Ishikawa (cell line): ENCODE measurements at regions not wholly inside any gene's neighbourhood (a gene's known extent, or its start where the extent isn't known, plus 50 kb on each side); places are given as distances from the start of the nearest gene placed in this dataset.

ENCODE experiments used
- CEBPB ChIP-seq: IDR thresholded peaks from 2 replicates; pipeline ENCODE4 v1.6.1; 2012
- CREB1 ChIP-seq: IDR thresholded peaks from 2 replicates; pipeline ENCODE4 v1.6.1; 2012; ENCODE audit warnings: low read depth
- EGR1 ChIP-seq: IDR thresholded peaks from 2 replicates; pipeline ENCODE4 v1.6.1; 2012
- EP300 ChIP-seq: IDR thresholded peaks from 2 replicates; pipeline ENCODE4 v1.6.1; 2012; ENCODE audit warnings: borderline replicate concordance
- FOXM1 ChIP-seq: IDR thresholded peaks from 2 replicates; pipeline ENCODE4 v1.6.1; 2012; ENCODE audit warnings: low read depth, borderline replicate concordance
- MAX ChIP-seq: IDR thresholded peaks from 2 replicates; pipeline ENCODE4 v1.6.1; 2012
- NFIC ChIP-seq: IDR thresholded peaks from 2 replicates; pipeline ENCODE4 v1.6.1; 2012
- RAD21 ChIP-seq: IDR thresholded peaks from 2 replicates; pipeline ENCODE4 v1.6.1; 2012; ENCODE audit warnings: low read depth
- REST ChIP-seq: IDR thresholded peaks from 2 replicates; pipeline ENCODE4 v1.6.1; 2012; ENCODE audit warnings: low read depth, mild to moderate bottlenecking
- TAF1 ChIP-seq: IDR thresholded peaks from 2 replicates; pipeline ENCODE4 v1.6.1; 2012; ENCODE audit warnings: low read depth, mild to moderate bottlenecking
- TCF12 ChIP-seq: IDR thresholded peaks from 2 replicates; pipeline ENCODE4 v1.6.1; 2012; ENCODE audit warnings: low read depth
- TEAD4 ChIP-seq: IDR thresholded peaks from 2 replicates; pipeline ENCODE4 v1.6.1; 2012
- USF1 ChIP-seq: IDR thresholded peaks from 2 replicates; pipeline ENCODE4 v1.6.1; 2012
- YY1 ChIP-seq: IDR thresholded peaks from 2 replicates; pipeline ENCODE4 v1.6.1; 2012; ENCODE audit warnings: low read depth
- ZBTB7A ChIP-seq: IDR thresholded peaks from 2 replicates; pipeline ENCODE4 v1.6.1; 2012; ENCODE audit warnings: low read depth

- TF ChIP-seq CEBPB = no peak
- TF ChIP-seq ZBTB7A = no peak
- no peak for TF ChIP-seq MAX
- TF ChIP-seq TCF12 = no peak
Measured at GRCh38 chr13:84640691-84641090, 758.4 kb upstream of the SLITRK1 start.

GRCh38 chr13:84630476-84630875, 748.2 kb upstream of the SLITRK1 start:
- TF ChIP-seq EGR1 = no peak
- no peak for TF ChIP-seq CEBPB
- TF ChIP-seq USF1 = no peak
- TF ChIP-seq MAX = no peak
- no peak for TF ChIP-seq ZBTB7A
- no peak for TF ChIP-seq NFIC
- no peak for TF ChIP-seq REST
- no peak for TF ChIP-seq TEAD4
- TF ChIP-seq TCF12 = no peak
- no peak for TF ChIP-seq YY1
- no peak for TF ChIP-seq EP300
- TF ChIP-seq TAF1 = no peak
- TF ChIP-seq FOXM1 = no peak
- no peak for TF ChIP-seq RAD21
- no peak for TF ChIP-seq CREB1

GRCh38 chr13:84616864-84617263, 734.6 kb upstream of the SLITRK1 start:
- TF ChIP-seq CREB1 (no peak), REST (no peak), MAX (no peak), RAD21 (no peak), EP300 (no peak)

GRCh38 chr13:84609716-84610115, 727.4 kb upstream of the SLITRK1 start:
- TF ChIP-seq YY1 = no peak
- TF ChIP-seq EP300 = no peak
- TF ChIP-seq CEBPB = no peak
- TF ChIP-seq USF1 = no peak
- no peak for TF ChIP-seq EGR1
- no peak for TF ChIP-seq TCF12
- TF ChIP-seq NFIC = no peak
- TF ChIP-seq MAX = no peak
- TF ChIP-seq ZBTB7A = no peak
- TF ChIP-seq TAF1 = no peak
- no peak for TF ChIP-seq TEAD4
- TF ChIP-seq CREB1 = no peak
- no peak for TF ChIP-seq RAD21
- TF ChIP-seq REST = no peak
- TF ChIP-seq FOXM1 = no peak

- TF ChIP-seq TAF1 = no peak
- TF ChIP-seq MAX = peak; percentile 30; the same call in 1 of the 2 replicates
Measured at GRCh38 chr13:84607261-84608013, 725.2 kb upstream of the SLITRK1 start.
